BJ (cell line): ENCODE measurements at regions not wholly inside any gene's neighbourhood (a gene's known extent, or its start where the extent isn't known, plus 50 kb on each side); places are given as distances from the start of the nearest gene placed in this dataset.

Source experiments
- CTCF ChIA-PET: fragments of 350-600 bp; formaldehyde crosslinking; extraction: SDS; loops from one replicate; lab custom pipeline; 2021; ENCODE audit warnings: antibody characterized with exemption, inconsistent platforms; lab: Yijun Ruan, JAX
- POLR2A ChIA-PET: fragments of 300-600 bp; sonication (Branson Sonifier 250); formaldehyde crosslinking; extraction: SDS; loops from one replicate; lab custom pipeline; 2021; ENCODE audit warnings: antibody characterized with exemption; lab: Charles Lee
- DNase-seq: peaks from one replicate; pipeline ENCODE4 v3.0.0-alpha.2; 2011; ENCODE audit warnings: low read depth
- H3K27me3 ChIP-seq: 2 replicates; pipeline ENCODE4 v1.6.0; 2011; ENCODE audit warnings: low read length; ENCODE audit not compliant: control insufficient read depth, insufficient read depth
- H3K36me3 ChIP-seq: 2 replicates; pipeline ENCODE4 v1.5.1; 2011; ENCODE audit warnings: low read length; ENCODE audit not compliant: control insufficient read depth, insufficient read depth
- H3K4me3 ChIP-seq: 2 replicates; pipeline ENCODE4 v1.5.1; 2011; ENCODE audit warnings: low read depth, mild to moderate bottlenecking, control low read depth, low read length
- TF ChIP-seq, protein P1 (sequence below): IDR thresholded peaks from 2 replicates; pipeline ENCODE4 v1.5.1; 2011; ENCODE audit warnings: low read depth, mild to moderate bottlenecking, control low read depth, inconsistent platforms, low read length, moderate library complexity; ENCODE audit not compliant: insufficient read depth

GRCh38 chr1:188941986-188942385, 1535.7 kb downstream of the BRINP3 start:
- POLR2A ChIA-PET: no interaction called here
- CTCF ChIA-PET: no interaction called here
- no peaks in the 10 kb centered on the region for H3K27me3 ChIP-seq
- no peaks in the 10 kb centered on the region for H3K36me3 ChIP-seq
- TF ChIP-seq, protein P1, sequence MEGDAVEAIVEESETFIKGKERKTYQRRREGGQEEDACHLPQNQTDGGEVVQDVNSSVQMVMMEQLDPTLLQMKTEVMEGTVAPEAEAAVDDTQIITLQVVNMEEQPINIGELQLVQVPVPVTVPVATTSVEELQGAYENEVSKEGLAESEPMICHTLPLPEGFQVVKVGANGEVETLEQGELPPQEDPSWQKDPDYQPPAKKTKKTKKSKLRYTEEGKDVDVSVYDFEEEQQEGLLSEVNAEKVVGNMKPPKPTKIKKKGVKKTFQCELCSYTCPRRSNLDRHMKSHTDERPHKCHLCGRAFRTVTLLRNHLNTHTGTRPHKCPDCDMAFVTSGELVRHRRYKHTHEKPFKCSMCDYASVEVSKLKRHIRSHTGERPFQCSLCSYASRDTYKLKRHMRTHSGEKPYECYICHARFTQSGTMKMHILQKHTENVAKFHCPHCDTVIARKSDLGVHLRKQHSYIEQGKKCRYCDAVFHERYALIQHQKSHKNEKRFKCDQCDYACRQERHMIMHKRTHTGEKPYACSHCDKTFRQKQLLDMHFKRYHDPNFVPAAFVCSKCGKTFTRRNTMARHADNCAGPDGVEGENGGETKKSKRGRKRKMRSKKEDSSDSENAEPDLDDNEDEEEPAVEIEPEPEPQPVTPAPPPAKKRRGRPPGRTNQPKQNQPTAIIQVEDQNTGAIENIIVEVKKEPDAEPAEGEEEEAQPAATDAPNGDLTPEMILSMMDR: no peak
- no peak overlapping the region for H3K4me3 ChIP-seq
- no peak for DNase-seq

DNA sequence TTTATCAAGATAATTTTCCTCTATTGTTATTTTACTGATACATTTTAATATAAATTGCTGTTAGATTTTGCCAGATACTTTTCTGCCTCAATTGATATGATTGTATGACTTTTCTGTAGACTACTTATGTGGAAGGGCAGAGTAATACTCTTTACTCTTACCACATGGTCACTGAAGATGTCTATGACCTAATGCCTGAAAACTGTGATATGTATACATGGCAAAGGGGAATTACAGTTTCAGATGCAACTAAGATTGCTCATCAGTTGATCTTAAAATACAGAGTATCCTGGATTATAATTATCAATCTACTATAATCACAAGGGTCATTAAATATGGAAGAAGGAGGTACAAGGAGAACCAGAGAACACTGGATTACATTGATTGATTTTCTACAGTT, 1528.0 kb downstream of the BRINP3 start:
- Histone ChIP-seq H3K27me3 (no peaks in the 10 kb centered on the region), H3K36me3 (no peaks in the 10 kb centered on the region), H3K4me3 (no peak overlapping the region)
- TF ChIP-seq, protein P1: no peak
- ChIA-PET CTCF (no interaction called here), POLR2A (no interaction called here)
- no peak for DNase-seq

GRCh38 chr1:188958461-188959115, 1519.1 kb downstream of the BRINP3 start:
- H3K4me3 ChIP-seq: no peak overlapping the region
- no peaks in the 10 kb centered on the region for H3K36me3 ChIP-seq
- POLR2A ChIA-PET: no interaction called here
- CTCF ChIA-PET: no interaction called here
- H3K27me3 ChIP-seq: no peaks in the 10 kb centered on the region
- TF ChIP-seq, protein P1: no peak
- no peak for DNase-seq

- TF ChIP-seq, protein P1: no peak
- POLR2A ChIA-PET: no interaction called here
- no peaks in the 10 kb centered on the region for H3K36me3 ChIP-seq
- no peaks in the 10 kb centered on the region for H3K27me3 ChIP-seq
- DNase-seq: no peak
- CTCF ChIA-PET: no interaction called here
- no peak overlapping the region for H3K4me3 ChIP-seq
These were observed 1490.8 kb downstream of the BRINP3 start for GRCh38 chr1:188986745-188987417.

DNA sequence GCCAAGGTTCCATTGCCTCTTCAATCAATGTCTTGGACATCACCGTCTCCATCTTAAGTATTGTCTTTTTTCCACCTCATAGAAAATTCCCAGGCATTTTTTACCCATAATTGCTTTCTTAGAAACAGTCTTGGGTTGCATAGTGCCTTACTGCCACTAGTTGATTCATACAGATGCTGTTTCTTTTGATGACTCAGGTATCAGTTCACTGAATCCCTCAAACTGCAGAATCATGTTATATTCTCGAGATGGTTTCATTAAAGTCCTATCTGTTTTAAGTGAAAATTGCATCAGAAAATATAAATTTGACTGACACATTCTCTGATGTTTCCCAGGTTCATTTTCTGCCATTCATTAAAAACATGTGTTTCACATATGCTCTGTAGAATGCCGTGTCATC, 1489.1 kb downstream of the BRINP3 start:
- no peak overlapping the region for H3K4me3 ChIP-seq
- CTCF ChIA-PET: no interaction called here
- no peak for DNase-seq
- POLR2A ChIA-PET: no interaction called here
- H3K36me3 ChIP-seq: no peaks in the 10 kb centered on the region
- no peaks in the 10 kb centered on the region for H3K27me3 ChIP-seq
- TF ChIP-seq, protein P1: no peak
